HEK293T (cell line): ENCODE measurements at regions not wholly inside any gene's neighbourhood (a gene's known extent, or its start where the extent isn't known, plus 50 kb on each side); places are given as distances from the start of the nearest gene placed in this dataset.

Experiments used
- ARNT ChIP-seq: fragments of 450-650 bp; IDR thresholded peaks from 2 replicates; pipeline ENCODE4 v1.6.1; 2017; ENCODE audit warnings: mild to moderate bottlenecking
- BHLHE40 ChIP-seq: fragments of 450-650 bp; IDR thresholded peaks from 2 replicates; pipeline ENCODE4 v1.6.1; 2016; ENCODE audit warnings: mild to moderate bottlenecking, moderate library complexity, borderline replicate concordance
- ELF4 ChIP-seq: fragments of 450-650 bp; IDR thresholded peaks from 2 replicates; pipeline ENCODE4 v1.6.1; 2017; ENCODE audit warnings: antibody characterized with exemption
- FOXA1 ChIP-seq: fragments of 450-650 bp; IDR thresholded peaks from 2 replicates; pipeline ENCODE4 v1.6.1; 2016; ENCODE audit warnings: mild to moderate bottlenecking
- FOXK2 ChIP-seq: fragments of 450-650 bp; IDR thresholded peaks from 2 replicates; pipeline ENCODE4 v1.6.1; 2016; ENCODE audit warnings: mild to moderate bottlenecking
- FOXM1 ChIP-seq: fragments of 450-650 bp; IDR thresholded peaks from 2 replicates; pipeline ENCODE4 v1.6.1; 2017; ENCODE audit warnings: mild to moderate bottlenecking, borderline replicate concordance
- HDGF ChIP-seq: fragments of 450-650 bp; IDR thresholded peaks from 2 replicates; pipeline ENCODE4 v1.6.1; 2017; ENCODE audit warnings: antibody characterized with exemption, borderline replicate concordance
- L3MBTL2 ChIP-seq: fragments of 450-650 bp; conservative IDR thresholded peaks from 2 replicates; pipeline ENCODE4 v1.6.1; 2016; ENCODE audit warnings: mild to moderate bottlenecking
- SP1 ChIP-seq: fragments of 450-650 bp; IDR thresholded peaks from 2 replicates; pipeline ENCODE4 v1.6.1; 2017
- TARDBP ChIP-seq: fragments of 450-650 bp; IDR thresholded peaks from 2 replicates; pipeline ENCODE4 v1.6.1; 2016
- ZNF384 ChIP-seq: fragments of 450-650 bp; IDR thresholded peaks from 2 replicates; pipeline ENCODE4 v1.6.1; 2016
- TF ChIP-seq, protein P1 (sequence below): fragments of 450-650 bp; IDR thresholded peaks from 2 replicates; pipeline ENCODE4 v1.6.1; 2016

- TF ChIP-seq ZNF384 (no peak), HDGF (no peak), TARDBP (no peak), FOXM1 (no peak), L3MBTL2 (no peak), FOXA1 (no peak), BHLHE40 (no peak), ELF4 (no peak), SP1 (no peak), ARNT (no peak), FOXK2 (no peak)
- TF ChIP-seq, protein P1, sequence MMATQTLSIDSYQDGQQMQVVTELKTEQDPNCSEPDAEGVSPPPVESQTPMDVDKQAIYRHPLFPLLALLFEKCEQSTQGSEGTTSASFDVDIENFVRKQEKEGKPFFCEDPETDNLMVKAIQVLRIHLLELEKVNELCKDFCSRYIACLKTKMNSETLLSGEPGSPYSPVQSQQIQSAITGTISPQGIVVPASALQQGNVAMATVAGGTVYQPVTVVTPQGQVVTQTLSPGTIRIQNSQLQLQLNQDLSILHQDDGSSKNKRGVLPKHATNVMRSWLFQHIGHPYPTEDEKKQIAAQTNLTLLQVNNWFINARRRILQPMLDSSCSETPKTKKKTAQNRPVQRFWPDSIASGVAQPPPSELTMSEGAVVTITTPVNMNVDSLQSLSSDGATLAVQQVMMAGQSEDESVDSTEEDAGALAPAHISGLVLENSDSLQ: no peak
These were observed 86.3 kb downstream of the IGSF1 start for GRCh38 chrX:131202766-131203165.
